Heart right ventricle (tissue), 16 donors: ENCODE measurements at regions not wholly inside any gene's neighbourhood (a gene's known extent, or its start where the extent isn't known, plus 50 kb on each side); places are given as distances from the start of the nearest gene placed in this dataset.
"Not testable (repeated sequence)": the region's sequence is repeated elsewhere in the genome, so short reads cannot be mapped to it uniquely, and the experiment has no call there.

Experiments
- ATAC-seq, 8 donors: fragments of 200-7000 bp; cut with Tn5 transposase; one replicate each; pipeline ENCODE4 v1.9.1; 2020; ENCODE audit warnings: mild to moderate bottlenecking in 8 of 8, moderate library complexity in 8 of 8, moderate number of reproducible peaks in 1 of 8
- DNase-seq, 2 donors: peaks; one replicate each; pipeline ENCODE4 v3.0.0-alpha.2; 2020
- H3K27ac ChIP-seq, 10 donors: fragments of 200-600 bp; sonication (generic) in 2 of 10; one replicate each; pipeline versions ENCODE4 v1.5.0 to v1.8.0; 2020 to 2022; ENCODE audit warnings: mild to moderate bottlenecking in 3 of 10
- H3K27me3 ChIP-seq, 7 donors: fragments of 200-600 bp; one replicate each; pipeline ENCODE4 v1.8.0; 2021 to 2022; ENCODE audit warnings: mild to moderate bottlenecking in 2 of 7
- H3K36me3 ChIP-seq, 9 donors: fragments of 200-600 bp; sonication (generic) in 1 of 9; one replicate each; pipeline versions ENCODE4 v1.5.0 to v1.8.0; 2020 to 2022; ENCODE audit warnings: mild to moderate bottlenecking in 2 of 9
- H3K4me1 ChIP-seq, 9 donors: fragments of 200-600 bp; sonication (generic) in 1 of 9; one replicate each; pipeline versions ENCODE4 v1.5.0 to v1.8.0; 2020 to 2022; ENCODE audit warnings: mild to moderate bottlenecking in 4 of 9
- H3K4me3 ChIP-seq, 10 donors: fragments of 200-600 bp; sonication (generic) in 2 of 10; one replicate each; pipeline versions ENCODE4 v1.5.0 to v1.8.0; 2020 to 2022; ENCODE audit warnings: mild to moderate bottlenecking in 7 of 10, moderate library complexity in 2 of 10
- H3K9me3 ChIP-seq, 11 donors: fragments of 200-600 bp in 10 of 11; sonication (generic) in 2 of 11; one replicate each; pipeline versions ENCODE4 v1.5.0 to v1.8.0; 2013 to 2022; ENCODE audit warnings: mild to moderate bottlenecking in 2 of 11, control low read depth in 1 of 11, moderate library complexity in 1 of 11
- CTCF ChIP-seq, 9 donors: fragments of 200-600 bp; sonication (generic) in 2 of 9; IDR thresholded peaks; one replicate each; pipeline versions ENCODE4 v1.5.0 to v1.8.0; 2021 to 2022; ENCODE audit warnings: antibody characterized with exemption in 9 of 9, mild to moderate bottlenecking in 5 of 9, moderate library complexity in 1 of 9
- WGBS, 2 donors: extraction: QIAGEN DNeasy Blood & Tissue Kit; methylation state at CpG; one replicate each; pipeline ENCODE4 v1.1.7; 2013; ENCODE audit warnings: inconsistent platforms in 1 of 2; 5-methylcytosine and 5-hydroxymethylcytosine counted together
- intact Hi-C, 10 donors: fragments of 100-400 bp; cut with DNase I; formaldehyde crosslinking; loops; one replicate each; pipeline versions ENCODE4 v1.11.1 to v1.14.2; 2022
- donor health status: Arrhythmogenic right ventricular cardiomyopathy.
- donor health status: ischemic (EF 13 %, LVEDD 7.1; RV severe dilation, severe dysfunction).
- donor health status: healthy with polysubstance abuse.
- donor health status: DM: no; HTN: yes; CAD: no.
- donor health status: DM: no; HTN: no; CAD: no.
- donor health status: ischemic (EF 25% LVEDD 6.9; RV normal size, moderate dysfunction).
- donor health status: ischemic (EF 25% LVEDD 5.7; RV mildly dilated, moderate dysfunction).
- donor health status: healthy.
- donor health status: DM: yes; HTN: yes; CAD: no.
- donor health status: Ischemic cardiomyopathy.
- donor health status: ischemic (EF 35%, LVEDD 5.7; RV mildly dilated, moderate dysfunction).
- donor health status: nonischemic (EF 11% LVEDD 7.7; RV severe dilation, severe dysfunction).
- donor health status: DM: yes; HTN: yes; CAD: no.
- donor health status: PGD.
- donor health status: ischemic (EF 29% LVEDD 5.4; RV normal size, mild dysfunction).
- donor health status: nonischemic (EF 23%, LVEDD 6.1; RV moderate dilation, normal function).

DNA sequence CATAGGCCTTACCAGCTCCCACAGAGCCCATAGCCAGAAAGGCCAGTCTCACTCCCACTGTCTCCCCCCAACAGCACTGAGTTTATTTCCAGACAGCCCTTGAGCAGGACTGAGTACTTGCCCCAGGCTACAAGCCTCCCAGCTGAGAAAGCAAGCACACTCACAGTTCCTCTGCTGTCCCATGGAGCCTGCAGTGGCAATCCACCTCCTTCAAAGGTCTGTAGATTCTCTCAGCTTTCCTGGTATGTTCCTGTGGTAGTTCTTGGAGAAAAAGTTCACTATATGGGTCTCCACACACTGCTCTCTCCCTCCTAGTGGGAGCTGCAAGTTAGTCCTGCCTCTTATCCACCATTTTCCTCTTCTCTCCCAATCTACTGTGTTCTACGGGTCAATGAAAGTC lies 728.7 kb downstream of the DIAPH3 start:
- ATAC-seq = no peak
- no peaks in the 10 kb centered on the region for H3K4me1 ChIP-seq
- peaks cover 0 to 44% (median 26%) of the 10 kb centered on the region in 11 donors for H3K9me3 ChIP-seq
- H3K36me3 ChIP-seq = no peaks in the 10 kb centered on the region
- H3K4me3 ChIP-seq = no peak overlapping the region
- no peaks in the 10 kb centered on the region for H3K27me3 ChIP-seq
- DNase-seq = no peak
- no peak for TF ChIP-seq CTCF (IDR thresholded peaks at IDR 0.05)
- intact Hi-C loops = loop anchor here in 1 of 10 donors (5.0 kb wide), 1 partner anchor 33 kb away; no protein-coding TSS in a partner anchor
- no peak overlapping the region for H3K27ac ChIP-seq
- 100% methylated on average over 1 of the region's 1 CpG for WGBS, 2 donors

DNA sequence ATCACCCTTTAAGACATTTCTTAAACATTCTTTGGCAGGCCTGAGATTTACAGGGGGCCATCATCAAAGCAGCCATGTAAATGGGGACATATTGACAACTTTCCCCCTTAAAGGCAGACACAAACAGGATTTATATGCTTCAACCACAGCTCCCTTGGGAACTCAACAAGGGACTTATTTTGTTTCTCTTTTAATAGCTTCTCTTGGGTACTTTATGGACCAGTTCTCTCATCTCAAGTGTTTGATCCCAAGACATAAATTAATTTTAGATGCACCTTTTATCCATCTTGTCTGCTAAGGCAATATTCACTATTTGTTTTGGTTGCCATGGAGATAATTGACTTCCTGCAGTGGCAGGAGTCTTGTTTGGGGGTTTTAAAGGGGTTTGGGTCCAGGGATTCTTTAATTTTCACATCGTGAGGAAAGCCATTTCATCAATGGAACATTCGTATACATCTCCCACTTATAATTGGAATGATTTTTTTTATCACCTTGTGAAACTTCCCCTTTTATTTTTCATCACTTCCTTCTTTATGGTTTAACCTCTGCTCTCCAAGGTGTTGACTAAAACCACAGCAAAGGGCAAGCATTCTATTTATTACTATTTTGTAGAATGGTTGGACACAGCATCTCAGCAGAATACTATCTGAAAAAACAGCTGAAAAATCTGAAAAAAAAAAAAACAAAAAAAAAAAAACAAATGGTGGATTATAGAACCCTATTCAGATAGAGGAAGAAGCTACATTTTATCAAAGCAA lies 726.0 kb downstream of the DIAPH3 start:
- peaks cover 0 to 19% (median 14%) of the 10 kb centered on the region in 11 donors for H3K9me3 ChIP-seq
- no peak for DNase-seq
- WGBS, 2 donors = 52 to 62% methylated on average over 2 of the region's 2 CpGs
- no peaks in the 10 kb centered on the region for H3K36me3 ChIP-seq
- no peak overlapping the region for H3K4me3 ChIP-seq
- intact Hi-C loops = loop anchor here in 1 of 10 donors (5.0 kb wide), 1 partner anchor 35 kb away; no protein-coding TSS in a partner anchor
- no peaks in the 10 kb centered on the region for H3K27me3 ChIP-seq
- no peak for ATAC-seq
- H3K4me1 ChIP-seq = peaks cover 0 to 5% (median 0%) of the 10 kb centered on the region in 9 donors
- no peak overlapping the region for H3K27ac ChIP-seq
- no peak for TF ChIP-seq CTCF (IDR thresholded peaks at IDR 0.05)

GRCh38 chr13:59439776-59440428 lies 723.8 kb downstream of the DIAPH3 start:
- no peaks in the 10 kb centered on the region for H3K27me3 ChIP-seq
- TF ChIP-seq CTCF (IDR thresholded peaks at IDR 0.05) = no peak
- DNase-seq (no peak), ATAC-seq (no peak)
- 94% methylated on average over 29 of the region's 29 CpGs for WGBS, 2 donors
- H3K36me3 ChIP-seq = no peaks in the 10 kb centered on the region
- peaks cover 0 to 10% (median 0%) of the 10 kb centered on the region in 9 donors for H3K4me1 ChIP-seq
- intact Hi-C loops = loop anchor here in 1 of 10 donors (5.0 to 10.0 kb wide), 2 partner anchors 38 to 55 kb away; no protein-coding TSS in a partner anchor
- no peaks in the 10 kb centered on the region for H3K9me3 ChIP-seq
- H3K27ac ChIP-seq = no peak overlapping the region
- H3K4me3 ChIP-seq = no peak overlapping the region

DNA sequence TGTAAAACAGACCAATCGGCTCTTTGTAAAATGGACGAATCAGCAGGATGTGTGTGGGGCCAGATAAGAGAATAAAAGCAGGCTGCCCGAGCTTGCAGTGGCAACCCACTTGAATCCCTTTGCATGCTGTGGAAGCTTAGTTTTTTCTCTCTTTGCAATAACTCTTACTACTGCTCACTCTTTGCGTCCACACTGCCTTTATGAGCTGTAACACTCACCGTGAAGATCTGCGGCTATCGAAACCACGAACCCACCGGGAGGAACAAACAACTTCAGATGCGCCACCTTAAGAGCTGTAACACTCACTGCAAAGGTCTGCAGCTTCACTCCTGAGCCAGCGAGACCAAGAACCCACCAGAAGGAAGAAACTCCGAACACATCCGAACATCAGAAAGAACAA lies 722.7 kb downstream of the DIAPH3 start:
- H3K36me3 ChIP-seq, ATAC-seq, DNase-seq, H3K9me3 ChIP-seq, H3K27me3 ChIP-seq, H3K27ac ChIP-seq, H3K4me3 ChIP-seq: not testable (repeated sequence)
- WGBS, 2 donors = 82 to 85% methylated on average over 13 of the region's 13 CpGs
- peaks cover 0 to 10% (median 0%) of the 10 kb centered on the region in 9 donors for H3K4me1 ChIP-seq
- intact Hi-C loops = loop anchor here in 1 of 10 donors (10.0 kb wide), 1 partner anchor 54 kb away; no protein-coding TSS in a partner anchor
